Activated T-helper 2 cell treated with anti-CD3 and anti-CD28 coated beads, Interferon-gamma antibody, Interleukin-2, Interleukin-4, amounts not matched to agents 10 μg/mL and 5 μg/mL and 100 μg/mL, durations not matched to agents 14 hours and 24 hours and 36 hours (primary cell): ENCODE measurements at regions not wholly inside any gene's neighbourhood (a gene's known extent, or its start where the extent isn't known, plus 50 kb on each side); places are given as distances from the start of the nearest gene placed in this dataset.

Experiments
- DNase-seq: peaks from one replicate; pipeline ENCODE4 v3.0.0; 2021; ENCODE audit warnings: low spot score
- H3K27ac Mint-ChIP-seq: one replicate; pipeline ENCODE4 v1.8.0; 2021; ENCODE audit warnings: mixed read lengths
- H3K27me3 Mint-ChIP-seq: one replicate; pipeline ENCODE4 v1.8.0; 2021; ENCODE audit warnings: low read depth, mixed read lengths
- H3K36me3 Mint-ChIP-seq: one replicate; pipeline ENCODE4 v1.8.0; 2021; ENCODE audit warnings: low read depth, mixed read lengths
- H3K4me1 Mint-ChIP-seq: one replicate; pipeline ENCODE4 v1.8.0; 2021; ENCODE audit warnings: low read depth, mixed read lengths
- H3K4me3 Mint-ChIP-seq: one replicate; pipeline ENCODE4 v1.8.0; 2021; ENCODE audit warnings: low read depth, mild to moderate bottlenecking, moderate library complexity, mixed read lengths
- H3K9me3 Mint-ChIP-seq: one replicate; pipeline ENCODE4 v1.8.0; 2021; ENCODE audit warnings: mixed read lengths
- intact Hi-C: fragments of 100-400 bp; cut with micrococcal nuclease; formaldehyde crosslinking; loops from one replicate; pipeline ENCODE4 v1.15.1; 2023

DNA sequence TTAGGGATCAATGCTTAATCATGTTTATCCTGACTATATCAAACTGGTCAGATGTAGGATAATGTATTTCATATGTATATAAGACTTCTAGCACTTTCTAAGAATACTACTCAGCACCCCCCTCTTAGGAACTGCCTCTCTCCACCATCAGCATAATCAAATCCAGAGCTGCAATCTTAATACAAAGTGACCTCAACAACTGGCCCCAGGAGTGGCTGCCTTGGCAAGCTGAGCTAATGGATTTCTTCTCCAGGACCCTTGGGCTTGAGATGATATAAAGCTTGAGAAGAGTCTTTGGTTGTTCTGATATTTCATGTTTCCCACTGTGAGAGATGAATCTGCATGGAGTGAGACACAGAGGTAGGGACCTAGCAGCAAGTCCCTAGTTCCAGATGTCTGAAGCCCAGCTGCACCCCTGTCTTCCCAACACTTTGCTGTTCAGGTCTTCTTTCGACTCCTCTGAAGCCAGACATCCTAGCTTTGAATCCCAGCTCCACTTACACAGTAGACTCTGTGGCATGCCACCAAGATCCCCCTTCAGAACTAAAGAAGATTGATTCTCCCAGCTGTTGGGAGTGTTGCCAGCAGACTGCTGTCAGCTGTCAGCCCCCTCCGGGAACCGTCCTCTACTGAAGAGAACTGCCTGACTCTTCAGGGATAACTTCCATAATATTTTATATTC, 309.3 kb upstream of the UBE2E2 start:
- H3K36me3 Mint-ChIP-seq: no peaks in the 10 kb centered on the region
- H3K27me3 Mint-ChIP-seq: no peaks in the 10 kb centered on the region
- H3K27ac Mint-ChIP-seq: no peak overlapping the region
- intact Hi-C loops: no loop called here
- H3K9me3 Mint-ChIP-seq: no peaks in the 10 kb centered on the region
- no peaks in the 10 kb centered on the region for H3K4me1 Mint-ChIP-seq
- DNase-seq: no peak
- H3K4me3 Mint-ChIP-seq: no peak overlapping the region

DNA sequence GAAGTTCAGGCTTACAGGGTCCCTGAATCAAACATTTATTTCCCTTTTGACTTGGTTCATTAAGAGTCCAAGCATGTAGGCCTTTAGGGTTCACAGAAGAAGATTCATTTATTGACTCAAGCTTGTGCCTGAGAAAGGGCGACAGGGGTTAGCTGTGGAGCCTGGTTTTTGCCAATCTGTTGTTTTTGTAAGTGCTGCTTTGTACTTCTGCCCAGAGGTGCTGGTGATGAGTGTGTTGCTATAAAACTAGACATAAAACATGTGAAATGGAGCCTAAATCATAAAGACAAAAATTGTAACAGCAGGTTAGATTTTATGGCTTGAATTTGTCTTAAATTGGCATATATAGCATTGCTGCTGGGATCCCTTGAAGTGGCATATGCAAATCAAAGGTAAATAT, 308.3 kb upstream of the UBE2E2 start:
- Mint-ChIP-seq H3K27ac (no peak overlapping the region), H3K36me3 (no peaks in the 10 kb centered on the region), H3K27me3 (no peaks in the 10 kb centered on the region), H3K4me1 (no peaks in the 10 kb centered on the region), H3K9me3 (no peaks in the 10 kb centered on the region), H3K4me3 (no peak overlapping the region)
- DNase-seq: no peak
- intact Hi-C loops: no loop called here

DNA sequence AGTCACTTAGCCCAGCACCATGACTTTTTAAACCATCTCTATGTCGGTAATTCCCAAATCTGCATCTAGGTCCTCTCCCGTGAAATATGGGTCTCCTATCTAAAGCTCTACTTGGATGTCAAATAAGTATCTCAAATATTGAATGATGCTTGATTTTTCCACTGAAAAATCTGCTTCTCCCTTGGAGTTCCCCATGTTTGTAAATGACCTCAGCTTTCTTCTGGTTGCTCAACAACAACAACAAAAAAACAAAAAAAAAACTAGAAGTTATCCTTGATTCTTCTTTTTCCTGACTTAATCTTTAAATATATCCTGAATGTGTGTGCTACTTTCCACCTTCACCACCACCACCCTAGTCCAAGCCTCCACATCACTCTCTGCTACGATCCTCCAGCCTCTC, 307.5 kb upstream of the UBE2E2 start:
- Mint-ChIP-seq H3K27me3 (no peaks in the 10 kb centered on the region), H3K4me1 (no peaks in the 10 kb centered on the region), H3K36me3 (no peaks in the 10 kb centered on the region), H3K9me3 (no peaks in the 10 kb centered on the region), H3K27ac (no peak overlapping the region), H3K4me3 (no peak overlapping the region)
- DNase-seq: no peak
- intact Hi-C loops: no loop called here

DNA sequence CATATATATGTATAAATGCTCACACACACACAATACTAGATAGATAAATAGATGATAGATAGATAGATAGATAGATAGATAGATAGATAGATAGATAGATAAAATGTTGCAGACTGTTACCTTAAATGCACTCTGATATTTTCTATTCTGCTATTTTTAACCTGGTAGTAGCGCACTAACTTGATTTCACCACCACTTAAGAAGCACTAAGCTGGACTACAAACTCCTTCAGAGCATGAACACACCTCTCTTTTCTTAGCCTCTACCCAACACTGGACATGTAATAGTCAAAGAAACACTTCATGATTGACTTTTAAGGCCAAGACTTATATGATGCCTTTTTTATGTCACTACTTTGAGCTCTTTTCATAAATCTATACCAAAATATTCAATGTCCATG, 304.6 kb upstream of the UBE2E2 start:
- H3K4me3 Mint-ChIP-seq: no peak overlapping the region
- no peaks in the 10 kb centered on the region for H3K4me1 Mint-ChIP-seq
- intact Hi-C loops: no loop called here
- H3K36me3 Mint-ChIP-seq: no peaks in the 10 kb centered on the region
- no peaks in the 10 kb centered on the region for H3K27me3 Mint-ChIP-seq
- DNase-seq: no peak
- H3K27ac Mint-ChIP-seq: no peak overlapping the region
- no peaks in the 10 kb centered on the region for H3K9me3 Mint-ChIP-seq

DNA sequence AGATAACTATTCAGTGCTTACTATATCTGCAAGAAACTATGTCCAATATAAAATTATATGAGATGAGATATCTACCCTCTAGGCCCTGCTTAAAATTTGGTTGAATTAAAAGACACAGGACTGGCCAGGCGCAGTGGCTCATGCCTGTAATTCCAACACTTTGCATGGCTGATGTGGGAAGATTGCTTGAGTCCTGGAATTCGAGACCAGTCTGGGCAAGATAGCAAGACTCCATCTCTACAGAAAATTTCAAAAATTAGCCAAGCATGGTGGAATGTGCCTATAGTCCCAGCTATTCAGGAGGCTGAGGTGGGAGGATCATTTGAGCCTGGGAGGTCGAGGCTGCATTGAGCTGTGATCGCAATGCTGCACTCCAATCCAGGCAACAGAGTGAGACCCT, 303.7 kb upstream of the UBE2E2 start:
- intact Hi-C loops: no loop called here
- Mint-ChIP-seq H3K4me1 (no peaks in the 10 kb centered on the region), H3K27ac (no peak overlapping the region), H3K9me3 (no peaks in the 10 kb centered on the region), H3K36me3 (no peaks in the 10 kb centered on the region), H3K27me3 (no peaks in the 10 kb centered on the region), H3K4me3 (no peak overlapping the region)
- DNase-seq: no peak

DNA sequence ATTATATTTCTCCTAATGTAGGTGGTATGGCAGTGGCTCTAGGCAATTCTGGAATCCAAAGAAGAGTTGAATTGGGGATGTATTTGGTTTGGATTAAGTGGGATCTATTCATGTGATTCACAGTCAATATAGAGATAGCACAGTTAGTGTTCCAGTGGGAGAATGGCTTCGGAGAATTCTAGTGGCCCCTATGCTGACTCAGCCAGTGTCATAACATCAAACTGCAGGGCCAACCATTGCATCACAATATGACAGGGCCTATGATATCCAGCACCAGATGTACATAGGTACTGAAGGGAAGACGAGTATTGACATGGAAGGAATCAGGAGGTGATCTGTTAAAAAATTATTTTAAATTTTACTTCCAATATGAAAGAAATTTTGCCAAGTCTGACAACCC, 302.8 kb upstream of the UBE2E2 start:
- intact Hi-C loops: no loop called here

DNA sequence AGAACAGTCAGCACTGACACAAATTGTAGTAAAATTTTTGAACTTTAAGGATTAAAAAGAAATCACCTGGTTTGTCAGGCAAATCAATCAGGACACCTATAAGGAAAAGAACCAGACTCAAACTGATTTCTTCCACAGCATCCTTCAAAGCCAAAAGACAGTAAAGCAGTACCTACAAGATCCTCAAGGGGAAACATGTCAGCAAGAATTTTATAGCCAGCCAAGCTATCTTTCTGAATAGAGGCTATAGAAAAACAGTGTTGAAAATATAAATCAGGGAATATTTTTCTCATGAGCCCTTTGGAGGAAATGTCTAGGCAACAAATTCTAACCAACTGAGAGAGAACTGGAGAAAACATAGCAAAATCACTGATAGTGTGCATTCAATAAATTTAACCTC, 301.4 kb upstream of the UBE2E2 start:
- Mint-ChIP-seq H3K27ac (no peak overlapping the region), H3K9me3 (no peaks in the 10 kb centered on the region), H3K4me1 (no peaks in the 10 kb centered on the region), H3K36me3 (no peaks in the 10 kb centered on the region), H3K4me3 (no peak overlapping the region), H3K27me3 (no peaks in the 10 kb centered on the region)
- DNase-seq: no peak
- intact Hi-C loops: no loop called here

More for the DNA sequence above, 302.8 kb upstream of the UBE2E2 start:
- no peaks in the 10 kb centered on the region for H3K36me3 Mint-ChIP-seq
- H3K9me3 Mint-ChIP-seq: no peaks in the 10 kb centered on the region
- no peak for DNase-seq
- H3K27me3 Mint-ChIP-seq: no peaks in the 10 kb centered on the region
- no peak overlapping the region for H3K4me3 Mint-ChIP-seq
- H3K4me1 Mint-ChIP-seq: no peaks in the 10 kb centered on the region
- H3K27ac Mint-ChIP-seq: no peak overlapping the region

DNA sequence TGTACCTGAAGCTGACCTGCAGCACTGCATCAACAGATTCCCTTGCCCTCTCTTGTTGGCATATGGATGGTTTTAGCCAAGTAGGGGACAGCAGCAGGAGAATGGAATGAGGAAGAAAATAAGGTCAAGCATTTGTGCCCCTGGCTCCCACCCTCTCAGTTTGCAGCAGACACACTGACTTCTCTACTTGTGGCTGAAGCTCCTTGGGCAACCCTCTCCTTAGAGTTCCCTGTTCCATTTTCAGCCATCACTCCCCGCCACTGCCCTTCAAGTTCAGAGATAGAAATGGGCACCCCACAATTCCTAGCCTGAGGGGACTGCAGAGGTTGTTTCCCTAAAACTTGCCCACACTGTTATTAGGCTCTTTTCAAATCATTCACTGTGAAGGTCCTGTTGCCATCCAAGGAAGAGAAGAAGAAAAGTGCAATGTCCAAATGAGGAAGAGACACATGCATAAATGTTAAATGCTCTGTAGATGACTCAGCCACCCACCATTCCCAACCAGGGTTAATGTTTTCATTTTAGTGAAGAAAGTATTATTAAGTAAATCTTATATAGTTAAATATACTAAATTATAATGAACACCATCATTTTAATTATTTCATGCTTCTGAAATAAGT, 295.9 kb upstream of the UBE2E2 start:
- no peak overlapping the region for H3K4me3 Mint-ChIP-seq
- intact Hi-C loops: no loop called here
- H3K36me3 Mint-ChIP-seq: no peaks in the 10 kb centered on the region
- no peak overlapping the region for H3K27ac Mint-ChIP-seq
- no peaks in the 10 kb centered on the region for H3K9me3 Mint-ChIP-seq
- no peaks in the 10 kb centered on the region for H3K4me1 Mint-ChIP-seq
- H3K27me3 Mint-ChIP-seq: no peaks in the 10 kb centered on the region
- no peak for DNase-seq

DNA sequence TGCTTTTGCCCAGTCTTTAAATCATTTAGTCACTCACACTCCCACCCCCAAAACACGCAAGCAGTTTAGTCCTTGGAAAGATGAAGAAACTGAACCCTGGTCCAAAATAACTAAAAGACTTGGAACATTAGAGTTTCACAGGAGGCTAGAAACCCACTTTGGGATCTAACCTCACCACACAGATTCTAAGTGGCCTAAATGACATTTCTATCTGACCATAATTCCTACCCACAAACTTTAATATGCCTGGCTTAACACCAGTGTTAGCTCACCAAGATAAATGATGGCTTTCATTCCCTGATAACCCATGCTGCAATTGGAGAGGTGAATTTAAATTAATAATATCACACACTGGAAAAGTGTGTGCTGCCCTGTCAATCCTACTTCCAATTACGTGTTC, 295.3 kb upstream of the UBE2E2 start:
- H3K9me3 Mint-ChIP-seq: no peaks in the 10 kb centered on the region
- no peak overlapping the region for H3K27ac Mint-ChIP-seq
- H3K27me3 Mint-ChIP-seq: no peaks in the 10 kb centered on the region
- H3K4me3 Mint-ChIP-seq: no peak overlapping the region
- intact Hi-C loops: no loop called here
- H3K36me3 Mint-ChIP-seq: no peaks in the 10 kb centered on the region
- no peaks in the 10 kb centered on the region for H3K4me1 Mint-ChIP-seq
- DNase-seq: no peak

DNA sequence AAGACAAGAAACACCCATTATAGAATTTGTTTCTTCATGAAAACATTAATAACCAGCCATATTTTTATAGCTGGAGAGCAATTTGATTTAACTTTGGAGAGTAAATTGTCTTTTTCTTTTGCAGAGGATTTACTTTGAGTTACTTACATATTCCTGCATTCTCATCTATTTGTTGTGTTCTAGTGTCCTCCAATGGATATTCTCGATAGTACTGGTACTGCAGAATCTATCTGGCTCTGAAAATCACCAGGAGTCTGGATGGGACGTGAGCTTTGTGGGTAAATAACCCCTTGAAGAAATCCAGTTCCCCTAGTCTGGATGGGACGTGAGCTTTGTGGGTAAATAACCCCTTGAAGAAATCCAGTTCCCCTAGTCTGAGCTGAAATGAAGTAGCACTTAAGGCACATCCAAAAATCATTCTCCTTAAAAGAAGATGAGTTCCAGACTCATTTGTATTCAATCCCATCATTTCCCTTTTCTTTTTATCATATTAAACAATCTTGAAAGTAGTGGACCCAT, 294.1 kb upstream of the UBE2E2 start:
- intact Hi-C loops: no loop called here
- Mint-ChIP-seq H3K27ac (no peak overlapping the region), H3K4me3 (no peak overlapping the region)

DNA sequence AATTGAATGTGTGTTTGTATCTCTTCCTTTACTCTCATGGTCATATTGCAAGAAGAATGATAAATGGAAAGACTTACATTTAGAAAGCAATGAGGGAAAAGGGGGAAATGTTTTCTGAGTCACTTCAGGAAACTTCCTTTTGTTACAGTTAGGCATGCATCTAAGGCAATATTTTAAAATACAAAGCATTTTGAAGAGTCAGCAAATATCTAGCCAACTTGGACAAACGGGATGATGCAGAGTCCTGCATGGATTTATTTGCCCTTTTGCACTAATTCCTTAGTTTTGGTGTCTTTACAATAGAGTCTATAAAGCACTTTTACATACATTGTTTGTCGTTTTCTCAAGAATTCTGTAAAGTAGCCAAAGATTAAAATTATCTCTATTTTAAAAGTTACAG, 286.2 kb upstream of the UBE2E2 start:
- Mint-ChIP-seq H3K4me1 (no peaks in the 10 kb centered on the region), H3K4me3 (no peak overlapping the region), H3K9me3 (no peaks in the 10 kb centered on the region), H3K27me3 (no peaks in the 10 kb centered on the region), H3K36me3 (no peaks in the 10 kb centered on the region), H3K27ac (no peak overlapping the region)
- intact Hi-C loops: no loop called here
- no peak for DNase-seq

More for the DNA sequence above, 294.1 kb upstream of the UBE2E2 start:
- no peak for DNase-seq
- Mint-ChIP-seq H3K9me3 (no peaks in the 10 kb centered on the region), H3K36me3 (no peaks in the 10 kb centered on the region), H3K4me1 (no peaks in the 10 kb centered on the region), H3K27me3 (no peaks in the 10 kb centered on the region)

DNA sequence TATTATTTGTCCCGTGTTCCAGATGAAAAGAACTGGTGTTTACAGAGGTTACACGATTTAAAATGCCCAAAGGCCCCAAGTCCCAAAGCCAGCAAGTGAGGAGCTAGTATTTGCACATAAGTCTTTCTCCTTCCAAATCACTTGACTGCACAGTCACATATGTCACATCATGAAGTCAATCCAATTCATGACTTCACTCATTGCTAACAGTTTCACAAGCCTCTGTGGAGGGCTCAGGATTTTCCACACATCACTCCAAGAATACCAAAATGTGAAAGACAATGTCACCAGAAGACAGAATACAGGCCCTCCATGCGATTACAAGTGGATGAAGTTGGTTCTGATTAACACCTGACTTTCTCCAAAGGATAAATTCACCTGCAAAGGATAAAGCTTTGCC, 283.1 kb upstream of the UBE2E2 start:
- no peaks in the 10 kb centered on the region for H3K9me3 Mint-ChIP-seq
- H3K4me1 Mint-ChIP-seq: no peaks in the 10 kb centered on the region
- DNase-seq: no peak
- no peaks in the 10 kb centered on the region for H3K27me3 Mint-ChIP-seq
- intact Hi-C loops: no loop called here
- no peaks in the 10 kb centered on the region for H3K36me3 Mint-ChIP-seq
- no peak overlapping the region for H3K4me3 Mint-ChIP-seq
- no peak overlapping the region for H3K27ac Mint-ChIP-seq

DNA sequence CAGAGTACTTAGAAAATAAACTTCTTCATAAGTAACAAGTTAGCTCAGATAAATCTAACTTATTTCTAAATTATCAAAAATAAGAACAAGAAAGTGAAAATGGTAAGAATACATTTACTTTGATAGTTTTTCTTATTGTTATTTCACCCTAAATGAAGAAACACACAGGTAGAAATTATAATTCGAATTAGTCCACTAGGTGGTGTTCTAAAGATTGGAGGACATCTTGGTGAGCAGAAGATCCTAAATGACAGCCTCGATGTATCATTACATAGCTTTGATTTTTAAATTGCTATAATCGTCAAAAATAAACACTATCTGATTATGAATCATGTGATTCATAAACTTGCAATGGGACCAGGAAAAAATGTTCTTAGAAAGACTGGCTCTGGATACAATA, 280.8 kb upstream of the UBE2E2 start:
- no peak for DNase-seq
- H3K27ac Mint-ChIP-seq: no peak overlapping the region
- H3K4me3 Mint-ChIP-seq: no peak overlapping the region
- intact Hi-C loops: no loop called here
- H3K27me3 Mint-ChIP-seq: no peaks in the 10 kb centered on the region
- H3K9me3 Mint-ChIP-seq: no peaks in the 10 kb centered on the region
- no peaks in the 10 kb centered on the region for H3K36me3 Mint-ChIP-seq
- no peaks in the 10 kb centered on the region for H3K4me1 Mint-ChIP-seq
